ENCODE measurements at regions not wholly inside any gene's neighbourhood (a gene's known extent, or its start where the extent isn't known, plus 50 kb on each side); places are given as distances from the start of the nearest gene placed in this dataset.
"Not testable (repeated sequence)": the region's sequence is repeated elsewhere in the genome, so short reads cannot be mapped to it uniquely, and the experiment has no call there.

GRCh38 chr10:2610946-2611345 lies 456.4 kb upstream of the PFKP start:
- Mint-ChIP-seq H3K27ac (no peak overlapping the region), H3K36me3 (ENCODE audit: insufficient read depth in 2 of 2) (peaks cover 0 to 2% of the 10 kb centered on the region in 2 donors), H3K27me3 (ENCODE audit: low read depth) (peaks cover 8% of the 10 kb centered on the region), H3K4me3 (no peak overlapping the region), H3K9me3 (peaks cover 4 to 5% of the 10 kb centered on the region in 2 donors), H3K4me1 (ENCODE audit: low read depth) (no peaks in the 10 kb centered on the region)
- no peak for DNase-seq
- no peak for ATAC-seq (replicated peaks in 1 of 2)

- H3K36me3 Mint-ChIP-seq (ENCODE audit: insufficient read depth in 2 of 2): no peaks in the 10 kb centered on the region
- ATAC-seq (replicated peaks in 1 of 2) (no peak), DNase-seq (no peak)
- H3K27me3 Mint-ChIP-seq (ENCODE audit: low read depth): peaks cover 2% of the 10 kb centered on the region
- H3K4me1 Mint-ChIP-seq (ENCODE audit: low read depth): no peaks in the 10 kb centered on the region
- H3K9me3 Mint-ChIP-seq: no peaks in the 10 kb centered on the region
- H3K27ac Mint-ChIP-seq: no peak overlapping the region
- no peak overlapping the region for H3K4me3 Mint-ChIP-seq
Measured at GRCh38 chr10:2604891-2605290, 462.5 kb upstream of the PFKP start.

GRCh38 chr10:2599571-2599970 lies 467.8 kb upstream of the PFKP start:
- DNase-seq (no peak), ATAC-seq (replicated peaks in 1 of 2) (no peak)
- Mint-ChIP-seq H3K4me1 (ENCODE audit: low read depth) (no peaks in the 10 kb centered on the region), H3K9me3 (no peaks in the 10 kb centered on the region), H3K4me3 (no peak overlapping the region), H3K27ac (no peak overlapping the region), H3K36me3 (ENCODE audit: insufficient read depth in 2 of 2) (no peaks in the 10 kb centered on the region), H3K27me3 (ENCODE audit: low read depth) (no peaks in the 10 kb centered on the region)

GRCh38 chr10:2592360-2593160 lies 474.8 kb upstream of the PFKP start:
- no peaks in the 10 kb centered on the region for H3K36me3 Mint-ChIP-seq (ENCODE audit: insufficient read depth in 2 of 2)
- ATAC-seq (replicated peaks in 1 of 2): no peak
- no peak overlapping the region for H3K4me3 Mint-ChIP-seq
- no peak for DNase-seq
- H3K27me3 Mint-ChIP-seq (ENCODE audit: low read depth): peaks cover 6% of the 10 kb centered on the region
- H3K27ac Mint-ChIP-seq: no peak overlapping the region
- H3K4me1 Mint-ChIP-seq (ENCODE audit: low read depth): no peaks in the 10 kb centered on the region
- no peaks in the 10 kb centered on the region for H3K9me3 Mint-ChIP-seq

GRCh38 chr10:2589196-2589595 lies 478.2 kb upstream of the PFKP start:
- peaks cover 0 to 1% of the 10 kb centered on the region in 2 donors for H3K36me3 Mint-ChIP-seq (ENCODE audit: insufficient read depth in 2 of 2)
- ATAC-seq (replicated peaks in 1 of 2): no peak
- no peaks in the 10 kb centered on the region for H3K9me3 Mint-ChIP-seq
- H3K27me3 Mint-ChIP-seq (ENCODE audit: low read depth): peaks cover 13% of the 10 kb centered on the region
- no peaks in the 10 kb centered on the region for H3K4me1 Mint-ChIP-seq (ENCODE audit: low read depth)
- no peak overlapping the region for H3K4me3 Mint-ChIP-seq
- no peak overlapping the region for H3K27ac Mint-ChIP-seq
- DNase-seq: no peak

GRCh38 chr10:2584385-2584784 lies 483.0 kb upstream of the PFKP start:
- Mint-ChIP-seq H3K9me3 (no peaks in the 10 kb centered on the region), H3K4me1 (ENCODE audit: low read depth) (no peaks in the 10 kb centered on the region), H3K4me3 (no peak overlapping the region), H3K27ac (no peak overlapping the region), H3K36me3 (ENCODE audit: insufficient read depth in 2 of 2) (peaks cover 0 to 1% of the 10 kb centered on the region in 2 donors), H3K27me3 (ENCODE audit: low read depth) (peaks cover 8% of the 10 kb centered on the region)
- DNase-seq (no peak), ATAC-seq (replicated peaks in 1 of 2) (peak in 1 of 2 donors; percentile 57)

GRCh38 chr10:2576892-2577291 lies 490.5 kb upstream of the PFKP start:
- H3K27ac Mint-ChIP-seq: no peak overlapping the region
- DNase-seq: no peak
- no peak for ATAC-seq (replicated peaks in 1 of 2)
- no peaks in the 10 kb centered on the region for H3K4me1 Mint-ChIP-seq (ENCODE audit: low read depth)
- no peak overlapping the region for H3K4me3 Mint-ChIP-seq
- no peaks in the 10 kb centered on the region for H3K36me3 Mint-ChIP-seq (ENCODE audit: insufficient read depth in 2 of 2)
- peaks cover 9% of the 10 kb centered on the region for H3K27me3 Mint-ChIP-seq (ENCODE audit: low read depth)
- H3K9me3 Mint-ChIP-seq: peaks cover 0 to 1% of the 10 kb centered on the region in 2 donors

- H3K4me3 Mint-ChIP-seq: no peak overlapping the region
- ATAC-seq (replicated peaks in 1 of 2): no peak
Measured at GRCh38 chr10:2575460-2575859, 491.9 kb upstream of the PFKP start.

GRCh38 chr10:2572611-2573010 lies 494.7 kb upstream of the PFKP start:
- no peak overlapping the region for H3K4me3 Mint-ChIP-seq
- no peak overlapping the region for H3K27ac Mint-ChIP-seq
- no peaks in the 10 kb centered on the region for H3K4me1 Mint-ChIP-seq (ENCODE audit: low read depth)
- H3K36me3 Mint-ChIP-seq (ENCODE audit: insufficient read depth in 2 of 2): no peaks in the 10 kb centered on the region
- no peak for ATAC-seq (replicated peaks in 1 of 2)
- H3K27me3 Mint-ChIP-seq (ENCODE audit: low read depth): peaks cover 9% of the 10 kb centered on the region
- DNase-seq: no peak
- H3K9me3 Mint-ChIP-seq: no peaks in the 10 kb centered on the region

More at GRCh38 chr10:2575460-2575859, 491.9 kb upstream of the PFKP start:
- H3K36me3 Mint-ChIP-seq (ENCODE audit: insufficient read depth in 2 of 2): no peaks in the 10 kb centered on the region
- H3K9me3 Mint-ChIP-seq: peaks cover 0 to 1% of the 10 kb centered on the region in 2 donors
- no peak overlapping the region for H3K27ac Mint-ChIP-seq
- no peak for DNase-seq
- H3K4me1 Mint-ChIP-seq (ENCODE audit: low read depth): no peaks in the 10 kb centered on the region
- H3K27me3 Mint-ChIP-seq (ENCODE audit: low read depth): peaks cover 9% of the 10 kb centered on the region

GRCh38 chr10:2556883-2557282 lies 510.5 kb upstream of the PFKP start:
- DNase-seq (no peak), ATAC-seq (replicated peaks in 1 of 2) (no peak)
- H3K27ac Mint-ChIP-seq: no peak overlapping the region
- no peaks in the 10 kb centered on the region for H3K4me1 Mint-ChIP-seq (ENCODE audit: low read depth)
- peaks cover 0 to under 1% of the 10 kb centered on the region in 2 donors for H3K9me3 Mint-ChIP-seq
- H3K36me3 Mint-ChIP-seq (ENCODE audit: insufficient read depth in 2 of 2): peaks cover 0 to 2% of the 10 kb centered on the region in 2 donors
- no peak overlapping the region for H3K4me3 Mint-ChIP-seq
- peaks cover 8% of the 10 kb centered on the region for H3K27me3 Mint-ChIP-seq (ENCODE audit: low read depth)

GRCh38 chr10:2548071-2548470 lies 519.3 kb upstream of the PFKP start:
- Mint-ChIP-seq H3K9me3 (peaks cover 0 to 1% of the 10 kb centered on the region in 2 donors), H3K36me3 (ENCODE audit: insufficient read depth in 2 of 2) (no peaks in the 10 kb centered on the region), H3K27ac (no peak overlapping the region)

GRCh38 chr10:2547606-2548005 lies 519.7 kb upstream of the PFKP start:
- Mint-ChIP-seq H3K4me1 (ENCODE audit: low read depth) (no peaks in the 10 kb centered on the region), H3K9me3 (peaks cover 0 to 1% of the 10 kb centered on the region in 2 donors), H3K4me3 (no peak overlapping the region), H3K27ac (no peak overlapping the region), H3K27me3 (ENCODE audit: low read depth) (peaks cover 6% of the 10 kb centered on the region), H3K36me3 (ENCODE audit: insufficient read depth in 2 of 2) (no peaks in the 10 kb centered on the region)
- ATAC-seq (replicated peaks in 1 of 2) (no peak), DNase-seq (no peak)

More at GRCh38 chr10:2548071-2548470, 519.3 kb upstream of the PFKP start:
- H3K4me3 Mint-ChIP-seq: no peak overlapping the region
- no peaks in the 10 kb centered on the region for H3K4me1 Mint-ChIP-seq (ENCODE audit: low read depth)
- peaks cover 6% of the 10 kb centered on the region for H3K27me3 Mint-ChIP-seq (ENCODE audit: low read depth)
- DNase-seq: no peak
- no peak for ATAC-seq (replicated peaks in 1 of 2)

- H3K9me3 Mint-ChIP-seq; H3K4me3 Mint-ChIP-seq; ATAC-seq (replicated peaks in 1 of 2): not testable (repeated sequence)
Measured at GRCh38 chr10:2546894-2547293, 520.5 kb upstream of the PFKP start.

GRCh38 chr10:2543974-2544373 lies 523.4 kb upstream of the PFKP start:
- H3K4me1 Mint-ChIP-seq (ENCODE audit: low read depth): no peaks in the 10 kb centered on the region
- ATAC-seq (replicated peaks in 1 of 2) (no peak), DNase-seq (no peak)
- no peak overlapping the region for H3K27ac Mint-ChIP-seq
- peaks cover 6% of the 10 kb centered on the region for H3K27me3 Mint-ChIP-seq (ENCODE audit: low read depth)
- no peak overlapping the region for H3K4me3 Mint-ChIP-seq
- no peaks in the 10 kb centered on the region for H3K9me3 Mint-ChIP-seq
- H3K36me3 Mint-ChIP-seq (ENCODE audit: insufficient read depth in 2 of 2): no peaks in the 10 kb centered on the region

More at GRCh38 chr10:2546894-2547293, 520.5 kb upstream of the PFKP start:
- not testable (repeated sequence) for H3K27ac Mint-ChIP-seq; H3K4me1 Mint-ChIP-seq (ENCODE audit: low read depth); H3K27me3 Mint-ChIP-seq (ENCODE audit: low read depth); DNase-seq; H3K36me3 Mint-ChIP-seq (ENCODE audit: insufficient read depth in 2 of 2)
